ENCODE measurements at regions not wholly inside any gene's neighbourhood (a gene's known extent, or its start where the extent isn't known, plus 50 kb on each side); places are given as distances from the start of the nearest gene placed in this dataset.

DNA sequence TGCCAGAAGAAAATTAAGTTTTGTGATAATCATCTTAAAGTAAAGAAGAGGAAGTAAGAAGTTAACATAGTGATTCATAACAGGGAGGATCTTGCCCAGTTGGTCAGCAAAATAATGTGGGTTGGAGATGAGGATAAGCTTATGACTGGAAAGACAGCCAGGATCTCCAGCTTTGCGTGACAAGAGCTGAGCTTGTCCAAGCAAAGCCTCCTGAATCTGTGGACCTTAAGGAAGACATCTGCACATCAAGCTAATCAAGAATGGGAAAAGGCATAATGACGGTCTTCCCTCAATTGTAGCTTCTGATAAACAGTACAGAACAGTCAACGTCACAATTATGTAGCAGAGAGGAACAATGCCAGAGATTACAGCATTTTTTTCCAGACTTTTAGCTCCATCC lies 744.7 kb upstream of the GOT2 start:
- H3K27ac ChIP-seq (ENCODE audit: low read depth in 1 of 2, low read length in 2 of 2) = no peak overlapping the region
- H3K9me3 ChIP-seq (ENCODE audit: control insufficient read depth in 4 of 4, low read length in 3 of 4) = no peaks in the 10 kb centered on the region
- no peaks in the 10 kb centered on the region for H3K36me3 ChIP-seq (ENCODE audit: control insufficient read depth in 4 of 4, insufficient read depth in 3 of 4, low read depth in 1 of 4, low read length in 3 of 4)
- DNase-seq (ENCODE audit: low spot score) = no peak
- H3K4me1 ChIP-seq (ENCODE audit: control insufficient read depth in 4 of 4, insufficient read depth in 4 of 4, low read length in 3 of 4) = no peaks in the 10 kb centered on the region
- no peak overlapping the region for H3K9ac ChIP-seq (ENCODE audit: low read depth in 1 of 2, low read length in 2 of 2)
- H3K27me3 ChIP-seq (ENCODE audit: control insufficient read depth in 4 of 4, insufficient read depth in 4 of 4, low read length in 3 of 4) = no peaks in the 10 kb centered on the region
- TF ChIP-seq, protein P1, sequence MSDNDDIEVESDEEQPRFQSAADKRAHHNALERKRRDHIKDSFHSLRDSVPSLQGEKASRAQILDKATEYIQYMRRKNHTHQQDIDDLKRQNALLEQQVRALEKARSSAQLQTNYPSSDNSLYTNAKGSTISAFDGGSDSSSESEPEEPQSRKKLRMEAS (IDR thresholded peaks at IDR 0.05) = no peak
- TF ChIP-seq YY1 (IDR thresholded peaks at IDR 0.05) = no peak
- TF ChIP-seq FOXA2 (IDR thresholded peaks at IDR 0.05) = no peak
- TF ChIP-seq GABPA (IDR thresholded peaks at IDR 0.05 in 1 of 2, conservative IDR thresholded peaks at IDR 0.05 in 1 of 2) = no peak
- H3K4me3 ChIP-seq (ENCODE audit: low read depth in 1 of 3, low read length in 3 of 3) = no peak overlapping the region
- 61% methylated on average over 3 of the region's 3 CpGs for WGBS

GRCh38 chr16:59470556-59470955 lies 736.4 kb upstream of the GOT2 start:
- 63% methylated on average over 2 of the region's 2 CpGs for WGBS
- Histone ChIP-seq H3K27me3 (ENCODE audit: control insufficient read depth in 4 of 4, insufficient read depth in 4 of 4, low read length in 3 of 4) (no peaks in the 10 kb centered on the region), H3K4me1 (ENCODE audit: control insufficient read depth in 4 of 4, insufficient read depth in 4 of 4, low read length in 3 of 4) (no peaks in the 10 kb centered on the region)

More at GRCh38 chr16:59470556-59470955, 736.4 kb upstream of the GOT2 start:
- DNase-seq (ENCODE audit: low spot score) = no peak
- Histone ChIP-seq H3K36me3 (ENCODE audit: control insufficient read depth in 4 of 4, insufficient read depth in 3 of 4, low read depth in 1 of 4, low read length in 3 of 4) (no peaks in the 10 kb centered on the region), H3K9me3 (ENCODE audit: control insufficient read depth in 4 of 4, low read length in 3 of 4) (no peaks in the 10 kb centered on the region), H3K4me3 (ENCODE audit: low read depth in 1 of 3, low read length in 3 of 3) (no peak overlapping the region), H3K9ac (ENCODE audit: low read depth in 1 of 2, low read length in 2 of 2) (no peak overlapping the region), H3K27ac (ENCODE audit: low read depth in 1 of 2, low read length in 2 of 2) (no peak overlapping the region)
- TF ChIP-seq FOXA1 (IDR thresholded peaks at IDR 0.05) = no peak
- TF ChIP-seq TAF1 (conservative IDR thresholded peaks at IDR 0.05) = no peak
- no peak for TF ChIP-seq FOXA2 (IDR thresholded peaks at IDR 0.05)
- TF ChIP-seq JUND (IDR thresholded peaks at IDR 0.05) = no peak
- no peak for TF ChIP-seq ATF3 (IDR thresholded peaks at IDR 0.05)
- TF ChIP-seq HNF4G (IDR thresholded peaks at IDR 0.05) = no peak
- TF ChIP-seq ZBTB33 (IDR thresholded peaks at IDR 0.05) = no peak
- TF ChIP-seq REST (IDR thresholded peaks at IDR 0.05) = no peak
- TF ChIP-seq EGR1 (IDR thresholded peaks at IDR 0.05; ENCODE audit: low read depth in 2 of 2) = no peak
- TF ChIP-seq RXRA (IDR thresholded peaks at IDR 0.05) = no peak
- TF ChIP-seq HNF4A (conservative IDR thresholded peaks at IDR 0.05) = no peak

Measured in liver (tissue), 7 donors.